DMS 273 (cell line): ENCODE measurements at regions not wholly inside any gene's neighbourhood (a gene's known extent, or its start where the extent isn't known, plus 50 kb on each side); places are given as distances from the start of the nearest gene placed in this dataset.

ENCODE experiments used
- DNase-seq: peaks from one replicate; lab custom pipeline; 2025; ENCODE audit not compliant: unreplicated experiment; lab: John Stamatoyannopoulos, UW

DNA sequence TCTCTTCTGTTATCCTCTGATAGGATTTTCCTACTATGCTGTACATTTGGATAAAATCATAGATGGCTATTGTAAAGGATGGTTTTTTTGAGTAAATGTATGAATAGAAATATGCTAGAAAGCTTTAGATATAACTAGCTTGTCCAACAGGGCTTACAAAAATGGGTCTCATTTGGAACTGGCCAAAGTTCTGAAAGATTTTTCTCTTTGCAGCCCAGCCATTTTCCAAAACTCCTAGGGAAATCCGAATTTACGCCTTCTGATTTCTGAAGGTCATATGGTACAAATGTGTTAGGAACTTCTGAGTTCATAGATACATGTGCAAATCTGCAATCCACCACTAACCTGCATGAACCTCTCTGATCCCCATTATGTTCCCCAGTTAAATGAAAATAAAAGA is 603.9 kb upstream of the C9orf72 start:
- no peak for DNase-seq

DNA sequence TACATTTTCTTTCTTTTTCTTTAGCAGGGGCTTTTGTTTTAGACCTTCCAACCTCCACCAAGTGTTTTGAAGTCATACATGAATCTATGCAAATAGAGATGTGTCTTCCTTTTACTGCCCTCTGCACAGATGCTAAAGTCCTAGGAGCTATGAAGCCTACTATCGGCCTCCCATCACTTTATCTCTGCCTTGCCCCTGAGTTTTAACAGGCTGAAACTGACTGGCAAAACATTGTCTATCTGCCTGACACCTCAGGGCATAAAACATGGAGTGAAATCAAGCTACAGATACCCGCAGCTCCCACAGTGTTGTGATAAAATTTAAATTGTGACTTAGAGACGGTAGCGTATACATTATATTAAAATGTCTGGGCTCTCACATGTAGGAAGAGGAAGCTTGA is 604.6 kb upstream of the C9orf72 start:
- DNase-seq: no peak

DNA sequence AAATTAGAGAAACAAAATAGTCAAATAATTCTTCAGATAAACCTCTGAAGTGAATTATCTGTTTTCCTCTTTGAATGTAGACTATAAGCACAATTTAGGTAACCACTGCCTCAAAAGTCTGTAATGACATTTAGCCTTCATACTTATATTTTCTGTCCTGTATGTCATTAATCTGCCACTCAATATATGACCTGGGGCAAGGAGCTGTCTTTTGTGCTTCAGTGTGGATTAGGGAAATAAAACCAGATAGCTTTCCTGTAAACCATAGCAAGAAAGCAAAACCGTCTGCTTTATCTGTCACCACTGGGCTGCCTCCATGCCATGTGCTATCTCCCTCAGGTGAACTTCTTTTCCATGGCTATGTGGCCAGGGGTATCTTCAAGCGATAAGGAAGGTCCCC is 606.6 kb upstream of the C9orf72 start:
- DNase-seq: no peak

DNA sequence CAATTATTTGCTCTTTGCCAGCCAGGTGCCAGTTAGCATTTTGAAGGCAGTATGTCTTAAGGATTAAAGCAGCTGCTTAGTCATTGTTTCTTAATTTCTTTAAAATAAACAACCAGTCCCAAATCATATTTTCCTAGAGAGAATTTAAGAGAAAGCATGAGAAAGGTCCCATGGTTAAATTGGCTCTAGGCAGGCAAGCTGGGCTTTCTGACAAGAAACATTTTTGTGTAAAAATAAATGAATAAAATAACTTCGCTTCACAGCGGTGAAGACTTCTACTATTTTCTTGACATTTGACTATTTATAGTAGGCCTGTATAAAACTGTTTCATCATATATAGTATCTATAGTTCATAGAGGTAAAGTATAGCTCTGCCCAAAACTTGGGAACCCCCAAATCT is 617.7 kb upstream of the C9orf72 start:
- no peak for DNase-seq

DNA sequence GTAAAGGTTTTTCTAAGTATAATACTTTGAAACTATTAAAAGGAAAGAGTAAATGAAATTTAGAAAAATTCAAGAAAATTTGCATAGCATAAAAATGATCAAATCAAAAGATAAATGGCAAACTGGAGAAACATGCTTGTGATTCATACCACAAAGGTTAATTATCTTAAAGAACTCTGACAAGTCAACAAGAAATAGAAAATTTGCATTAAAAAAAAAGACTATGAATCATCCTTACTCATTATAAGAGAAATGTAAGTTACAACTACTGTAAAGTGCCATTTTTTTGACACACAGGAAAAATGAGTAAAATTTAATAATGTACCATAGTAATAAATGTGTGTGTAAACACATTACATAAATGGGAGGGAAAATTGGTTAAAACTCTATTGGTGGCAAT is 624.4 kb upstream of the C9orf72 start:
- DNase-seq: no peak

DNA sequence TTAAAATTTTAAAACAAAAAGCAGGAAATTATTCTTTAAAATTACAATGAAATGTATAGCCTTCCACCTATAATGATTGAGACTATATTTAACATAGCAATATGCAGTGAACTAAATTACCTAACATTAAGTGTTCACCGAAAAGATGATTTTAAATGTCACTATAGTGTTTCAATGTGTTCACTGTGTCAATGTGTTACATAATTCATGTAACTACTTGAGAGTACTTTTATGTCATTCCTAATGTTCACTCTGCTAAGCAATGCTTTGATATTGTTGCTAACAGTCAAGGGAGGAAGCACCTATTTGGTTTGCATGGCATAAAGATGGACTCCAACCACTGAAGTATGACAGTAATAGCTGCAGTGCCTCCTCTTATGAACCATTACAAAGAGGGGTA is 629.8 kb upstream of the C9orf72 start:
- no peak for DNase-seq

DNA sequence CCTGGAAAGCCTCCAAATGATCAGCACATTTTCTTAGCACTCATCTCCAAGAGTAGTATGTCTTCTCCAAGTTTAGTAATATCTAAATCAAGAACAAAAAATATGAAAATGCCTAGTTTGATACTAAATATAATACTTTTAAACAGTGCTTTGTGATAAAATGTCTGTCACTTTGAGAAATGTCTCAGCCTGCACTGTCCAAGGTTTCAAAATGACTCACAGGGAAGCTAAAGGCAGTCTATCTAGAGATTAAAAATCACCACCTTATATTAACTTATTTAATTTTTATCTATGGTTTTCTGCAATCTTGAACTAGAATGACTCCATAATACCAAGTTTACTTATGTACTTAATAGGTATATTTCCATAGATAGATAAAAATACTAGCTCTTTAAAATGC is 633.0 kb upstream of the C9orf72 start:
- no peak for DNase-seq

DNA sequence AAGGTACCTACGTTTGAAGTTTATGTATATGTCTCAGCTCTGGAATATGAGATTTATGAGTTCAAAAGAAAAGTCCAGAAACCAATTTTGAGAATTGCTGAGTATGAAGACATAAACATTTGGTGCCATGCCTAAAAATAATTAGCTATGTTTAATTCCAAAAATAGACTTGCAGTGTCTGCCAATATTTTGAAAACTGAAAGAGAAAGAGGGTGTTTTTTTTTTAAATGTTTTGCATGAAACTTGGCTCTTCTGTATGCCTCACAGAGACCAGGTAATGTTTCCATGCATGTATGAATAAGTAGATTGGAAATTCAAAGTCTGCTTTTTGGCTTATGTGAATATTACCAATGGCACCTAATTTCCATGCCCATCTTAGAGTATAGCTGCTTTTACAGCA is 634.4 kb upstream of the C9orf72 start:
- DNase-seq: no peak

DNA sequence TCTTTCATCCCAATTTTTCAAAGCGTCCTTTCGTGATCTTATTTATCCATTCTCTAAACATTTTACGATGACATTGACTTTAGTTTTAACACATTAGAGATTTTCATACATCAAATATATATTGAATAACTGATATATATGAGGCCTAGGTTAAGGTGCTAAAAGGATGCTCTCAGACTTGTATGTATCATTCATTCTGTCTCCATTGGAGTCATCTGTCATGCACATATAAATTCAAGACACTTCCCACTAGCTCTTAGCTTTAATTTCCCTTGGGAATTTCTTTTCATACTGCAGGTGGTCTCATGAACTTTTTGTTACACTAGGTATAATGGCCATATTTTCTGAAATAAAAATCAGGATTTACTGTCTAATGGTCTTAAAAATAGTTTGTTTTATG is 635.8 kb upstream of the C9orf72 start:
- DNase-seq: no peak

DNA sequence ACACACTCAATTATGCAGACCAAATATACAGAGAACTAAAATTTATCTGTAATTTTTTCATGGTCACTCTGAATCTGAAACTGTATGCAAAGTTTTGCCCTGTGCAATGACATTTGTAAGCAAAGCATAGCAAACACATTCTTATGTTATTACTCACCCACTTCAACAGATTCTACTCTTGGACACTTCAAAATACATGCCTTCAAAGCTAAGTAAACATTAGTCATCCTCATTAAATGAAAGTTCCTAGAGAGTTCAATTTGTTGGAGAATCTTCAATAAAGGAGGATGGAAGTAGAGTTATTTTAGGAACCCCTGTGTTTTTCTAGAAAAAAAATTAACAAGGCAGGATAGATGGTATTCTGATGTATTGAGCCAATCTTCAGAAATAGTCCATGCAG is 639.7 kb upstream of the C9orf72 start:
- no peak for DNase-seq

DNA sequence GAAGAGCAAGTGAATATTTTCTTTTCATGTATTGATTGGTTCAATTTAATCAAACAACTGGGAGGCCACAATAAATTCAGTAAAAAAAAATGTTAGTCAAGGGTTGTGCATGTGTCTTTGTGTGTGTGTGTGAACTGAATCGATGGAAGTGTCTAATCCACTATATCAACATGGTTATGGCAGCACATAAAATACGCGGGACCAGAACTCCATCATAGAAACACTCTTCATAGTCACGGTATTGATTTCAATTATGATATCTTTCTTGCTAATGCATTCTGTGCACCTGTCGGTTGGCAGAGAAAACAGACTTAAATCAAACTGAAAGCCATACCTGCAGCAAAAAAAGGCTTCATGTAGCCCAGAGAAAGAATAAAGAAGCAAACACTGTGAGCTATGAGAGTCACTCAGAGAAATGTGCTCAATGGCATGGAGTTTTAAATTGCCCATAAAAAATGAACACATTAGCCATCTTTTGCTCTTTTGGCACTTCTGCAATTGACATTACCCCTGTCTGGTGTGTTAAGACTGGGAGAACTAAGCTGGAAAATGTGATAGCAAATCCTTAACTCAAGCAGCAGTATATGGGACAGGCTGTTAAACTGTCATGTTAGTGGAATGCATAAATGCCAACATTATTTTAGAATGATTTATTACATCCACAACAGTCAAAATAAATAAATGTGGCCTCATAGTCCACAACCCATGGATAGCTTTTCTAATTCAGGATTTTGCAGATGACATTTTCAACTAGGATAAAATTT is 642.4 kb upstream of the C9orf72 start:
- no peak for DNase-seq

DNA sequence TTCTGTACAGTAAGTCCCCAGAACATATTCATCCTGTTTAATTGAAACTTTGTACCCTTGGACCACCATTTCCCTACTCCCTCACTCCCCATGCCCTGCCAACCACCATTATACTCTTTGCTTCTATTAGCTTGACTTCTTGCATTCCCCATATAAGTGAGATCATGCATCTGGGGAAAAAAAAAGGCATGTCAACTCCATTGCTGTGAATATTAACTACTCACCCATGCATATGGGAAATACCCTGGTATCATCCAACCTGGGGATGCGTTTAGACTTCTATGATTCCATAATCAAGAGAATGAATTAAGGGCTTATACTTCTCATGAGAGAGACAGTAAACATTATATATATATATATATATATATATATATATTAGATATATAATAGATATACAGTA is 659.4 kb upstream of the C9orf72 start:
- DNase-seq: no peak

DNA sequence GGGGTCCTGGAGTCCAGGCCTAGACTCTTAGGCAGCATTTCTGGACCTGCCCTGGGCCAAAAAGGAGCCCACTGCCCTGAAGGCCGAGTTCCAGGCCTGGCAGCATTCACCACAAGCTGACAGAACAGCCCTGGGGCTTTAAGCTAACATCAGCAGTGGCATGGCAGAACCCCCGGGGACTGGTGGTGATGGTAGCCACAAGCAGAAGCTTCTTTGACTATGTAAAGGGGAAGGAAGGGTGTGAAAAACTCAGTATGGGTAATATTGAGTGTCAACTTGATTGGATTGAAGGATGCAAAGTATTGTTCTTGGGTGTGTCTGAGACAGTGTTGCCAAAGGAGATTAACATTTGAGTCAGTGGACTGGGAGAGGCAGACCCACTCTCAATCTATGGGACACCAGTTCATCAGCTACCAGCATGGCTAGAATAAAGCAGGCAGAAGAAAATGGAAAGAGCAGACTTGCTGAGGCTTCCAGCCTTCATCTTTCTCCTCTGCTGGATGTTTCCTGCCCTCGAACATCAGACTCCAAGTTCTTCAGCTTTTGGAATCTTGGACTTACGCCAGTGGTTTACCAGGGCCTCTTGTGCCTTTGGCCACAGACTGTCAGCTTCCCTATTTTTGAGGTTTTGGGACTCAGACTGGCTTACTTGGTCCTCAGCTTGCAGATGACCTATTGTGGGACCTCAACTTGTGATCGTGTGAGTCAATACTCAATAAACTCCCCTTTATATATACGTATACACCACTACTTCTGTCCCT is 661.0 kb upstream of the C9orf72 start:
- DNase-seq: no peak

DNA sequence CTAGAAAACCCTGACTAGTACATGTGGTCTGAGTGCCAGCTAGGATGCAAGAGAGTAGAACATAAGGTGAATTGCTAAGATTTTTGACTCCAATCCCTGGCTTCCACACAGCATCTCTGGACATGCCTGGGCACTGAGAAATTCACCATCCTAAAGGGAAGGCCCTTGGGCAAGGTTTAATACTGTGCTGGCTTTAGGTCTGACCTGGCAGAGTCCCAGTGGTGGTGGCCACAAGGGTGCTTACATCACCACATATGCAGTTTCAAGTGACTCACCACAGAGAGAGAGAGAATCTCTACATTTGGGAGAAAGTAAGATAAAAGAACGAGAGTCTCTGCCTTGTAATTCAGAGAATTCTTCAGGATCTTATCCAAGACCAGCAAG is 661.6 kb upstream of the C9orf72 start:
- DNase-seq: no peak

DNA sequence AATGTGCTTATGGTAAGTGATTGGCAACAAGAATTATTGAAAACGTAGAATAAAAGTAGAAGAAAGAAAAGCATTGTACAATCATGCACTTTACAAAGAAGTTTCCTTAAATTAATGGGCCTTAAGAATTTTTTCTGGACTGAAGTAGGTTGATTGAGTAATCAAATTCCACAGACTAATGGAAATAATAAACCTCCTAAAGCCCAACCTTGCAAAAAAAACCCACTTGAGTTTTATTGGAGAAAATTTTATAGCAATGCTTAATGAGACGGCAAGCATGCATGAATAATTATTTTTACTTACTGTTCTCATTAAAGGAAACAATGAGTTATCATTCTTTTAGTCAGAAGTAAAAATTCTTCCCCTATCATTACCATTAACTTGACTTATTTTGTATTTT is 676.1 kb upstream of the C9orf72 start:
- no peak for DNase-seq

DNA sequence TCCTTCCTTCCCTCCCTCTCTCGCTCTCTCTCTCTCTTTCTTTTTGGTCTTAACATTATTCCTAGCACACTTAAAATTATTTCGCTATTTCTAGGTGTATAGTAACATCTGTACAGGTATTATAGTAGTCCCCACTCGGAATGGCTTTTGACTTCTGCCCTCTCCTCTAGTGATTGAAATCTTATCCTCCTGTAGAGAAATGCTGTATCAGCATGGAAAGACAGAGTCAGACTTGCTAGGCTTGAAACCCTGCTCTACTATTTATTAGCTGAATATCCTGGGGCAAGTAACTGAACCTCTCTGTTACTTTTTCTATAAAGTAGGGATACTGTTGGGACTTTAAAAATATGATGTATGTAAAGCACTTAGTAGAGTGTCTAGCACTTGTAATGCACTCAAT is 681.9 kb upstream of the C9orf72 start:
- no peak for DNase-seq

DNA sequence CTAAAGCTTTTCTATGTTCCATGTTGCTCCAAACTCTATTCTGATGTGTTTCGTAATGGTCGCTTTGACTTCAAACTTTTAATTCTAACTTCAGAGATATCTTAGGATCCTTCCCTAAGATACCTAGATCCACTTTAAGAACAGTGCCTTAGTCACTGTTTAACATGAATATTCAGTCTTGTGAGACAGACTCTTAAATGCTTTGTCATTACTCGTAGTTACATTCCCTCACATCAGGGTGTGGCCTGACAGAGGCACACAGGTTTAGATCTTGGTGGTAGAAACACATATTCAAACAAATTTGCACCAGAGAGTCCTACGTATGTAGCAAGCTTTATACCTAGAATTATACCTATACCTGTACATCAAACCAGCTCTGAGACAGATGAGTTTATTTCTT is 687.0 kb upstream of the C9orf72 start:
- no peak for DNase-seq

DNA sequence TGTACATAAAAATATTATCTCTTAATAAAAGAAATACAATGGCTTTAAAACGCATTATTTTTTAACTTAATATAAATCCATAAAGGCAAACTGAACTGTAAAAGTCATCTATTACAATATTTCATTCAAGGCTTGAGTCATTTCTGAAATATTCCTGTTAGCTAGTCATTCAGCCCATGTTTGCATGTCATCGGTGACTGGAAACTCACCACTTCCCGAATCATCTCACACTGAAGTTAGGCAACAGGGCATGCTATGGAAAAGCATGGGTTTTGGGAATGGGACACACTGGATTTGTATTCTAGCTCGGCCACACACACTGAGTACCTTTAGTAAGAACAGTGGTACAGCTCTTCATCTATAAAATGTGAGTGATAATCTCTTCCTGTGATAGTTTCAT is 691.1 kb upstream of the C9orf72 start:
- no peak for DNase-seq

DNA sequence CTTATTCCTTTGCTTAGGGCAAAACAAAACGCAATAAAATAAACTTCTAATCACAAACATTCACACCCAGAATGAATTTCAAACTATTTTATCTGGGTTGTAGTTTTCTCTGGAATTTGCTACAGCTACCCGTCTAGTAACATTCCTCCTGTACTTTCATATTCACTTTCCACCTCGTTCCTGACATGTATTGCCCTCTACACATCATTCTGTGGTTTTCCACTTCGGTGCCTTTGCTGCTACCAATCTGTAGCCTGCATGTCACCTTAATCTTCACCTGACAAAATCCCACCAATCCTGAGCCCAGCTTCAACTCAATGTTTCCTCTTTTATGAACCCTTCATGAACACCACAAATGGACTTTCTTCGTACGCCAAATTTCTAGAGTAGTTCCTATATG is 694.1 kb upstream of the C9orf72 start:
- no peak for DNase-seq

DNA sequence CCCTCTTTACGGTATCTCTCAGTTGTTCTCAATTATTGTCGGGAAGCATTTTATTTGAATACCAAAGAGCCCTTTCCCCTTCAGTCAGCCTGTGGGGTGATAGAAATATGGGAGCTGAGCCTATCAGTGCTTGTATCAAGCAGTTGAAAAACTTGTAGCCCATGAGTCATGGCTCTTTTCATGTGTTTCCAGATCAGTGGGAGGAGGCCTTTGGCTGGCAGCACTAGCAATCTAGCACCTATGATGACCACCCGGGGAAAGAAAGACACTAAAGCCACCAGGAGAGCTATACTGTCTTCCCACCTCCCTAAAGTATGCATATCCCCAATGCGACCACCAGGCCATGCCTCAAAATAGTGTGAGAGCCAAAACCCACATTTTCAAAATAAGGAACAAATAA is 696.9 kb upstream of the C9orf72 start:
- no peak for DNase-seq

DNA sequence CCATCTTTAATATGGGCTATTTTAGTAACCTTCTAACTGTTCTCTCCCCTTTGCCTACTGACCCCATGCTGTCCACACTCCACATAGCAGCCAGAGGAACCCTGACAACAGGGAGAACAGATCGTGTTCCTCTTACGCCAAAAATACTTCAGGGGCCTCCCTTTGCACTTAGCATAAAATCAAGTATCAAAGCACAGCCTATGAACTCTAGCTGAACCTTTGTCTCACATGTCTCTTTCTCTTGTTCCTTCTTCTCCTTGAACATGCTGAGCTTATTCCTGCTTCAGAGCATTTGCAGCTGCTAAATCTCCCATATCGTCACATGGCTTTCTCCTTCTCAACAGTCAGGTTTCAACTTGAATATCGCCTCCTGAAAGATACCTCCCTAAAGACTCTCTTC is 698.8 kb upstream of the C9orf72 start:
- no peak for DNase-seq

DNA sequence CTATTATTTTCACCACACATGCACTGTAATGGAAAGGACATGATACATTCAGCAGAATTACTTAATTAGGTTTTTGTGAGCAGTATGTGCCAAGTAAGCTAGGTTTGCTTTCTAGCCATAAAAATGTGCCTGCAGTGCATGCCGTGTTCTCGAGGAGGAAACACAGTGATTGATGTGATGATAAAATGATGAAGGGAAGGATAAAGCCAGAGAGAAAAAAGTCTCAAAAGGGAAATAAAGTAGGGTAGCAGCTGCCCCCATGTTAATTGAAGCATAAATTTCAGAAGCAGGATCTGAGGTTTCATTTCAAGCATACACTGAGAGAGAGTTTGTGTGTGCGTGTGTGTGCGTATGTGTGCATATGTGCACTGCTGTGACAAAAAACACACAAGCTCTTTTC is 714.2 kb upstream of the C9orf72 start:
- no peak for DNase-seq

DNA sequence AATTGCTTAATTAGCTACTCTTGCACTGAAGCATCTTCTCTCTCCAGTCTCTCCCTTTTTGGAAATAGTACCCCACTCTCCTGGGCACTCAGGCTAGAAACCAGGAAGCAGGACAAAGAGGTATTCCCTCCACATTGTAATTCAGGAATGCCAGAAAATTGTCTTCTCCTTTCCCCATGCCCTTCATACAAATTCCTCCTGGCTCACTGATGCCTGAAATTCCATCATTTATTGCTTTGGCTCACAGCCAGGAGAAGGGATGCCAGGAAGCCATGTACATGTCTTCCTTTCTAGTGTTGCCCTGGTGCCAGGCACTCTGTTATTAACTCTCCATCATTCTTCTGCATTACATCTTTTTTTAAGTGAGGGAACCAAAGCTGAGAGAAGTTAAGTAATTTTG is 716.5 kb upstream of the C9orf72 start:
- DNase-seq: no peak
